ENCODE measurements at regions not wholly inside any gene's neighbourhood (a gene's known extent, or its start where the extent isn't known, plus 50 kb on each side); places are given as distances from the start of the nearest gene placed in this dataset.

GRCh38 chr2:66851449-66851872 lies 416.5 kb downstream of the MEIS1 start:
- no peak for DNase-seq

GRCh38 chr2:66852953-66853352 lies 418.0 kb downstream of the MEIS1 start:
- no peak for DNase-seq

- no peak for DNase-seq
Observed at GRCh38 chr2:66853585-66853984, 418.7 kb downstream of the MEIS1 start.

- DNase-seq = no peak
Observed at GRCh38 chr2:66854298-66854697, 419.4 kb downstream of the MEIS1 start.

GRCh38 chr2:66862885-66863650 lies 428.1 kb downstream of the MEIS1 start:
- no peak for DNase-seq

GRCh38 chr2:66865161-66865560 lies 430.2 kb downstream of the MEIS1 start:
- no peak for DNase-seq

- DNase-seq = no peak
Observed at GRCh38 chr2:66866331-66867062, 431.6 kb downstream of the MEIS1 start.

- no peak for DNase-seq
Observed at GRCh38 chr2:66867063-66867441, 432.1 kb downstream of the MEIS1 start.

- DNase-seq = no peak
Observed at GRCh38 chr2:66869076-66869475, 434.2 kb downstream of the MEIS1 start.

GRCh38 chr2:66872081-66872985 lies 437.4 kb downstream of the MEIS1 start:
- no peak for DNase-seq

GRCh38 chr2:66872986-66873754 lies 438.2 kb downstream of the MEIS1 start:
- DNase-seq = no peak

GRCh38 chr2:66874411-66874810 lies 439.5 kb downstream of the MEIS1 start:
- DNase-seq = no peak

- DNase-seq = no peak
Observed at GRCh38 chr2:66875941-66876462, 441.1 kb downstream of the MEIS1 start.

- DNase-seq = no peak
Observed at GRCh38 chr2:66885775-66886383, 451.0 kb downstream of the MEIS1 start.

- DNase-seq = no peak
Observed at GRCh38 chr2:66888246-66888645, 453.3 kb downstream of the MEIS1 start.

- no peak for DNase-seq
Observed at GRCh38 chr2:66888791-66889631, 454.1 kb downstream of the MEIS1 start.

GRCh38 chr2:66889632-66889882 lies 454.6 kb downstream of the MEIS1 start:
- DNase-seq = no peak

- DNase-seq = no peak
Observed at GRCh38 chr2:66890166-66890742, 455.3 kb downstream of the MEIS1 start.

- no peak for DNase-seq
Observed at GRCh38 chr2:66895206-66895605, 460.3 kb downstream of the MEIS1 start.

- no peak for DNase-seq
Observed at GRCh38 chr2:66896131-66896530, 461.2 kb downstream of the MEIS1 start.

GRCh38 chr2:66897181-66897580 lies 462.3 kb downstream of the MEIS1 start:
- no peak for DNase-seq

Data from activated CD4-positive, alpha-beta T cell treated with anti-CD3 and anti-CD28 coated beads, Interleukin-2, Interleukin-6, amounts not matched to agents 100 ng/mL and 50 ng/mL, durations not matched to agents 16 hours and 8 hours (primary cell).